Suppressor macrophage (primary cell): ENCODE measurements at regions not wholly inside any gene's neighbourhood (a gene's known extent, or its start where the extent isn't known, plus 50 kb on each side); places are given as distances from the start of the nearest gene placed in this dataset.
A peak's percentile ranks its signal among the peaks of the same experiment; 100 is the strongest.

Source experiments
- DNase-seq, 4 experiments: peaks; one replicate each; pipeline ENCODE4 v3.0.0-alpha.2; 2020 to 2022

- no peak for DNase-seq
Measured at GRCh38 chrX:40484408-40485091, 96.2 kb upstream of the ATP6AP2 start.

- no peak for DNase-seq
Measured at GRCh38 chrX:40483502-40483901, 97.3 kb upstream of the ATP6AP2 start.

- peak in 2 of 4 experiments; percentile 16 to 24 for DNase-seq
Measured at GRCh38 chrX:40479777-40480318, 100.9 kb upstream of the ATP6AP2 start.

DNA sequence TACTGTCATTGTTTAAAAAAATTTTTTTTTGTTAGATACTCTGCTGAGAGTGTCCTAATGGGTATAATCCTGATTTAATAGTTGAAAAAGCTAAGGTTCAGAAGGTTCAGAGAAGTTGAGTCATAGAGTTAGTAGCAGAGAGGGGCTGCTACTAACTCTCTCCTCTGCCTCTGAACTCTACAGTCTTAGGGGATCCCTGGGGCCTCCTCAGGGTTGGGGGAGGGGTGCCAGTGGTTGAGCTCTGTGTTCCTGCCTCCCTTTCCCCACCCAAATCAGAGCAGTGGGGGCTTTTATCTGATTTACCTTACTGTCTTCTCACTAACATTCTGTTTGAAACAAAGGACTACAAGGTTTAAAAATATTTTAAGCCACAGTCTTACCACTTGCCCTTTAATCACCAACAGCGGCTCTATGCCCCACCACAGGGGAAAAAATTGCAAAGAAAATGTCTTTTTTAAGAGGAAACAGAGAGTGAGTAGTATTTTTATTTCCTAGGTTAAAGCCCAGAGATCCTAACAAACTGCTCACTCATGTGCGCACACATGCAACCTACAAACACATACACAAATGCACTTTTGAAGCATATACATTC is 102.2 kb upstream of the ATP6AP2 start:
- no peak for DNase-seq

DNA sequence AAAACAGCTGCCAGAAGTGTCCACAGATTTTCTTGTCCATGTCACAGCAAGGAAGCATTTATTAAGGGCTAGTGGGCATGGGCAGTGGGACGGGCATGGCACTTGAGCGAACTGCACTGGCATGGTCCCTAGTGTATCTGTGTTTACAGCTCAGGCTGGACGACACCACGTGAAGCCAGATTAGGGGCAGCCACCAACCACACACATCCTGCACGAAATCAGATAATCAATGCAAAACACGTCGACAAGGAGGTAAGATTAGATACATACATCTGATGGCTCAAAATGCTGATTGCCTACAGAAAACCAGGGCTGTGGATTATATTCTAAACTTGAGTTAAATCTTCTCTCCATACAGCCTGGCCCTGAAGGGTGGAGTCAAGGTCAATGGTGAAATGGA is 103.8 kb upstream of the ATP6AP2 start:
- DNase-seq, result no peak

- DNase-seq, result no peak
Measured at GRCh38 chrX:40474645-40475044, 106.1 kb upstream of the ATP6AP2 start.

DNA sequence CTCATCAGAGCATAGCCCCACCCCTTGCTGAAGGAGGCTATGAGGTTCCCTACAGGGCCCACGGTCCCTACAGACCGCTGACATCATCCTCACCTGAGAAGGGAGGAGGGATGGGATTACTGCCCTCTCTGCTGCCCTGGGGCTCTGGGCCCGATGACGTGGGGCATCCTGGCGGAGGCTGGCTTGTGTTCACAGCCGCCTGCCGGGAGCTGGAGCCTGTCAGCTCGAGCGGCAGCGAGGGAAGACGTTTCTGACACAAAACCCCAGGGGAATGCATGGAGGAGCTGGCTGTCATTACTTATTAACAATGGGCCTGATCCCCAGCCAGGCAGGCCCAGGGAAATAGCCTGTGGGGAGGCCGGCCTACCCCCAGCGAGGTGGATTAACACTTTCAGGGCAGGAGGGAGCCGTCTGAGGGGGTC is 106.6 kb upstream of the ATP6AP2 start:
- DNase-seq, result peak in 1 of 4 experiments; percentile 7

- no peak for DNase-seq
Measured at GRCh38 chrX:40473460-40474204, 107.1 kb upstream of the ATP6AP2 start.

DNA sequence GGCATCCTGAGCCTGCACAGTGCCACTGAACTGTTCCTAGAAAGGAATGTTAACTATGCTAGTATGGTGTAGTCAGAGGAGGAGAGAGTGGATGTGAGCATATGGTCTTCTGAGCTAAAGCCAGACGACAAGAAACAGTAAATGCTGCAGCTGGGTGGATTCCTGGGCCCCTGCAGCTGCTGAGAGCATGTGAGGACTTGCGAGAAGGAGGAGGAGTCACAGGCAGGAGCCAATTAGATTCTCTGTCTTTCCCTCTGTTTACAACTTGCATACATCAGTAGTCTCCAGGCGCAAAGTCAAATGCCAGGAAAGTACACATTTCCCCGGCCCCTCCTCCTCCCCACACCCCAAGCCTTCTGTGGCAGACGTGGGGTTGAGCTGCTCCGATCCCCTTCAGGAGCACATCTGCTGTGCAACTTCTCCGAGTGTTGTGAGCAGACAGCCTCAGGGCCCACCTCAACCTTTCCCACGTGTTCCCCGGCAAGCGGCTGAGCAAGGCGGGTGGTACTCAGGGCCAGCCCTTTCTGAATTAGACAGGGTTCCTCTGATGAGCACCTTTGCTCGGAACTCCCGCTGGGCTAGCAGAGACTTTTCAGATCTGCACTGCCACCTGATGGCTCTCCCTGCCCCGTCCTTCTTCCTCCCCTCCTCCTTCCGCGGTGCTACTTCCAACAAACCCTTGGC is 108.7 kb upstream of the ATP6AP2 start:
- DNase-seq, result peak in 1 of 4 experiments; percentile 2

- DNase-seq, result no peak
Measured at GRCh38 chrX:40470830-40471429, 109.8 kb upstream of the ATP6AP2 start.

GRCh38 chrX:40469316-40469715 is 111.5 kb upstream of the ATP6AP2 start:
- DNase-seq, result no peak

DNA sequence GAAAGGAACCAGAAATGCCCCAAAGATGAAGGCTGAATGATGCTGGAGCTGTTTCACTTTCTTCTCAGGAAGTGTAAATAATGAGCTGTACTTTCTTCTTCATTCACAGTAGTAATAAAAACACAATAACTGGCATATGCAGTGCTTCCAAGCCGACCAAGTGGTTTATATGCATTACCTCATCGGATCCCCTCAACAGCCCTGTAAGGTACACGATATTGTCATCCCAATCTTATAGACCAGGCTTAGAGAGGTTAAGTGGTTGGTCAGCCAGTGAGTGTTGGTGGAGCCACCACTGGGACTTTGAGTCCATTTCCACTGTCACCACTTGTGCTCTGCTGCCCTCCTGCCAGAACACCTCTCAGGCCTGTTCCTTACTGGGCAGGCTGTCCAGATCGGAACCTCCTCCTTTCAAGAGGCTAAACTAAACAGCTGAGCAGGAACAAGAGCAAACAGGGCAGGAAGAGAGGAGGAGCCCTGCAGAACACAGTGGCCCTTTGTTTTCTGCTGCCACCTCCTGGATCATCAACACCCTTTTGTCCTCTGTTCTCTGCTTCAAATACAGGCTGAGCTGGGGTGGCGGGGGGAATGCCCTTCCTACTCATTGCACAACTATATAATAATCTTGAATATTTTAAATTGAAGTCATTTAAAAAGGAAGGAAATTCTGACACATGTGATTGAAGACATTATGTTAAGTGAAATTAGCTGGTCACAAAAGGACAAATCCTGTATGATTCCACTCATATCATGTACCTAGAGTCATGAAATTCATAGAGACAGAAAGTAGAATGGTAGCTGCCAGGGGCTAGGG is 112.5 kb upstream of the ATP6AP2 start:
- DNase-seq, result peak; percentile 55 to 74 (median 68)

DNA sequence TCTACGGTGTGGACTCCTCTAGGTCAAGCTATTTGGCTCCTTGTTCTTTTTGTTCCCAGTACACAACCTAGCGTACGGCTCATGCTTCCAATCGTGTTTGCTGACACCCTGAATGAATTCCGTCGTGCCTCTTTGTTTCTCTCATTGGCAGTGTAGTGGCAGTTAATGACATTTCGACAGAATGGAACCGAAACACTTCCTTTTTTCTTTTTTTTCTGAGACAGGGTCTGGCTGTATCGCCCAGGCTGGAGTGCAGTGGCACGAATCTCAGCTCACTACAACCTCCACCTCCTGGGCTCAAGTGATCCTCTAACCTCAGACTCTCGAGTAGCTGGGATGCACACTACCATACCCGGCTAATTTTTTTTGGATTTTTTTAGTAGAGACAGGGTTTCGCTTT is 113.3 kb upstream of the ATP6AP2 start:
- peak in 3 of 4 experiments; percentile 7 to 41 (median 21) for DNase-seq

- peak in 2 of 4 experiments; percentile 5 to 33 for DNase-seq
Measured at GRCh38 chrX:40465735-40466551, 114.8 kb upstream of the ATP6AP2 start.

GRCh38 chrX:40462795-40463194 is 118.0 kb upstream of the ATP6AP2 start:
- DNase-seq, result no peak

- no peak for DNase-seq
Measured at GRCh38 chrX:40460926-40461325, 119.8 kb upstream of the ATP6AP2 start.

GRCh38 chrX:40459571-40460158 is 121.1 kb upstream of the ATP6AP2 start:
- DNase-seq, result no peak

- peak in 2 of 4 experiments; percentile 38 to 47 for DNase-seq
Measured at GRCh38 chrX:40457406-40457805, 123.4 kb upstream of the ATP6AP2 start.

DNA sequence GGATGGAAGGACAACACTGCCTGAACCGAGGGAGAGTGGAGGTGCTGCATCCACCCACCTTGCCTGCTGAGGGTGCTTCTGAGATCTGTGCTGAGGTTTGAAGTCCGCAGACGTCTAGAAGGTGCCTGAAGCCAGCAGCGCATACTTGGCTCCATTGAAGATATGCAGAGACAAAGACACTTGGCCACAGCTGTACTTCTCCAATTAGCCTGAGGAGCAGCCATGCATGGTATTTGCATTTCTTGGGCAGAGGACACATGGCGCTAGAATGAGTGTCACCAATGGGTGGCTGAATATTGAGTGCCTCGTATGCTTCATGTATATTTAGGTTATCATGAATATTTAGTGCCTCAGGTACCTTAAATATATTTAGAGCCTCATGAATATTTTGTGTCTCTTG is 128.7 kb upstream of the ATP6AP2 start:
- no peak for DNase-seq
